ENCODE measurements at regions not wholly inside any gene's neighbourhood (a gene's known extent, or its start where the extent isn't known, plus 50 kb on each side); places are given as distances from the start of the nearest gene placed in this dataset.

GRCh38 chr17:70011750-70012149 lies 63.3 kb upstream of the KCNJ16 start:
- TF ChIP-seq EZH2 (IDR thresholded peaks at IDR 0.05; ENCODE audit: insufficient read depth, poor library complexity, severe bottlenecking), result no peak
- TF ChIP-seq EZH2phosphoT487 (IDR thresholded peaks at IDR 0.05; ENCODE audit: insufficient read depth, low read depth), result no peak
- no peaks in the 10 kb centered on the region for H3K4me1 ChIP-seq (ENCODE audit: insufficient read depth)
- in situ Hi-C loops (cut with MboI), result no loop called here
- H3K4me2 ChIP-seq (ENCODE audit: unreplicated experiment), result no peak overlapping the region
- no peak overlapping the region for H3K4me3 ChIP-seq
- no peak overlapping the region for H2AFZ ChIP-seq
- H3F3A ChIP-seq (ENCODE audit: insufficient read depth), result no peaks in the 10 kb centered on the region
- H3K9me3 ChIP-seq (ENCODE audit: low read depth), result no peaks in the 10 kb centered on the region
- H4K20me1 ChIP-seq (ENCODE audit: insufficient read depth), result no peaks in the 10 kb centered on the region
- H3K9me2 ChIP-seq (ENCODE audit: insufficient read depth), result no peaks in the 10 kb centered on the region
- 23 to 30% methylated on average over 1 of the region's 1 CpG for WGBS, 2 experiments (ENCODE audit: low coverage in 1 of 2, low lambda C conversion rate in 2 of 2, missing lambda C conversion rate in 2 of 2)
- H3K27me3 ChIP-seq (replicated peaks; ENCODE audit: insufficient read depth), result no peaks in the 10 kb centered on the region
- no peak overlapping the region for H3K9ac ChIP-seq
- DNase-seq, result no peak
- no peak overlapping the region for H3K27ac ChIP-seq
- H3K36me3 ChIP-seq (ENCODE audit: low read depth), result no peaks in the 10 kb centered on the region
- no peaks in the 10 kb centered on the region for H3K79me2 ChIP-seq (ENCODE audit: insufficient read depth)

GRCh38 chr17:70013911-70014310 lies 61.1 kb upstream of the KCNJ16 start:
- Histone ChIP-seq H3K27ac (no peak overlapping the region), H3F3A (ENCODE audit: insufficient read depth) (no peaks in the 10 kb centered on the region), H3K9ac (no peak overlapping the region), H3K9me2 (ENCODE audit: insufficient read depth) (no peaks in the 10 kb centered on the region), H2AFZ (no peak overlapping the region), H3K4me2 (ENCODE audit: unreplicated experiment) (no peak overlapping the region), H3K9me3 (ENCODE audit: low read depth) (no peaks in the 10 kb centered on the region), H3K36me3 (ENCODE audit: low read depth) (no peaks in the 10 kb centered on the region), H3K27me3 (replicated peaks; ENCODE audit: insufficient read depth) (no peaks in the 10 kb centered on the region), H3K79me2 (ENCODE audit: insufficient read depth) (no peaks in the 10 kb centered on the region), H3K4me3 (no peak overlapping the region), H3K4me1 (ENCODE audit: insufficient read depth) (no peaks in the 10 kb centered on the region), H4K20me1 (ENCODE audit: insufficient read depth) (no peaks in the 10 kb centered on the region)
- TF ChIP-seq EZH2phosphoT487 (IDR thresholded peaks at IDR 0.05; ENCODE audit: insufficient read depth, low read depth), result no peak
- no peak for TF ChIP-seq EZH2 (IDR thresholded peaks at IDR 0.05; ENCODE audit: insufficient read depth, poor library complexity, severe bottlenecking)
- in situ Hi-C loops (cut with MboI), result no loop called here
- no peak for DNase-seq
- WGBS, 2 experiments (ENCODE audit: low coverage in 1 of 2, low lambda C conversion rate in 2 of 2, missing lambda C conversion rate in 2 of 2), result 67 to 71% methylated on average over 4 of the region's 4 CpGs

- H3K9me2 ChIP-seq (ENCODE audit: insufficient read depth), result no peaks in the 10 kb centered on the region
- H3K27me3 ChIP-seq (replicated peaks; ENCODE audit: insufficient read depth), result no peaks in the 10 kb centered on the region
- no peak overlapping the region for H3K27ac ChIP-seq
- peaks cover 10% of the 10 kb centered on the region for H3K4me1 ChIP-seq (ENCODE audit: insufficient read depth)
- no peak overlapping the region for H3K4me3 ChIP-seq
- H3K9me3 ChIP-seq (ENCODE audit: low read depth), result no peaks in the 10 kb centered on the region
- no peak for TF ChIP-seq EZH2phosphoT487 (IDR thresholded peaks at IDR 0.05; ENCODE audit: insufficient read depth, low read depth)
- no peak for TF ChIP-seq EZH2 (IDR thresholded peaks at IDR 0.05; ENCODE audit: insufficient read depth, poor library complexity, severe bottlenecking)
- no peak overlapping the region for H3K4me2 ChIP-seq (ENCODE audit: unreplicated experiment)
- no peaks in the 10 kb centered on the region for H3K79me2 ChIP-seq (ENCODE audit: insufficient read depth)
- in situ Hi-C loops (cut with MboI), result no loop called here
- H3K36me3 ChIP-seq (ENCODE audit: low read depth), result no peaks in the 10 kb centered on the region
- H4K20me1 ChIP-seq (ENCODE audit: insufficient read depth), result no peaks in the 10 kb centered on the region
- H2AFZ ChIP-seq, result no peak overlapping the region
- 89 to 97% methylated on average over 1 of the region's 1 CpG for WGBS, 2 experiments (ENCODE audit: low coverage in 1 of 2, low lambda C conversion rate in 2 of 2, missing lambda C conversion rate in 2 of 2)
- DNase-seq, result no peak
- no peak overlapping the region for H3K9ac ChIP-seq
- H3F3A ChIP-seq (ENCODE audit: insufficient read depth), result no peaks in the 10 kb centered on the region
Observed at GRCh38 chr17:70017112-70017511, 57.9 kb upstream of the KCNJ16 start.

GRCh38 chr17:70017941-70018340 lies 57.1 kb upstream of the KCNJ16 start:
- Histone ChIP-seq H3K9ac (no peak overlapping the region), H4K20me1 (ENCODE audit: insufficient read depth) (no peaks in the 10 kb centered on the region), H3K4me3 (no peak overlapping the region), H3K27me3 (replicated peaks; ENCODE audit: insufficient read depth) (no peaks in the 10 kb centered on the region), H3K27ac (no peak overlapping the region), H3K36me3 (ENCODE audit: low read depth) (no peaks in the 10 kb centered on the region), H3K79me2 (ENCODE audit: insufficient read depth) (no peaks in the 10 kb centered on the region), H3K9me2 (ENCODE audit: insufficient read depth) (no peaks in the 10 kb centered on the region), H3K4me1 (ENCODE audit: insufficient read depth) (peaks cover 13% of the 10 kb centered on the region), H2AFZ (no peak overlapping the region), H3K9me3 (ENCODE audit: low read depth) (no peaks in the 10 kb centered on the region), H3K4me2 (ENCODE audit: unreplicated experiment) (no peak overlapping the region), H3F3A (ENCODE audit: insufficient read depth) (no peaks in the 10 kb centered on the region)
- DNase-seq, result no peak
- TF ChIP-seq EZH2phosphoT487 (IDR thresholded peaks at IDR 0.05; ENCODE audit: insufficient read depth, low read depth) (no peak), EZH2 (IDR thresholded peaks at IDR 0.05; ENCODE audit: insufficient read depth, poor library complexity, severe bottlenecking) (no peak)
- in situ Hi-C loops (cut with MboI), result no loop called here

GRCh38 chr17:70021726-70022125 lies 53.3 kb upstream of the KCNJ16 start:
- Histone ChIP-seq H3K27ac (no peak overlapping the region), H3K9me3 (ENCODE audit: low read depth) (no peaks in the 10 kb centered on the region), H3K9me2 (ENCODE audit: insufficient read depth) (no peaks in the 10 kb centered on the region), H4K20me1 (ENCODE audit: insufficient read depth) (no peaks in the 10 kb centered on the region), H2AFZ (peak overlapping the region; percentile 56), H3K79me2 (ENCODE audit: insufficient read depth) (no peaks in the 10 kb centered on the region), H3K4me1 (ENCODE audit: insufficient read depth) (peaks cover 13% of the 10 kb centered on the region), H3F3A (ENCODE audit: insufficient read depth) (no peaks in the 10 kb centered on the region), H3K27me3 (replicated peaks; ENCODE audit: insufficient read depth) (no peaks in the 10 kb centered on the region), H3K4me3 (no peak overlapping the region), H3K4me2 (ENCODE audit: unreplicated experiment) (peak overlapping the region; percentile 42), H3K9ac (no peak overlapping the region), H3K36me3 (ENCODE audit: low read depth) (no peaks in the 10 kb centered on the region)
- WGBS, 2 experiments (ENCODE audit: low coverage in 1 of 2, low lambda C conversion rate in 2 of 2, missing lambda C conversion rate in 2 of 2), result 14 to 23% methylated on average over 5 of the region's 5 CpGs
- TF ChIP-seq EZH2phosphoT487 (IDR thresholded peaks at IDR 0.05; ENCODE audit: insufficient read depth, low read depth), result no peak
- no peak for TF ChIP-seq EZH2 (IDR thresholded peaks at IDR 0.05; ENCODE audit: insufficient read depth, poor library complexity, severe bottlenecking)
- in situ Hi-C loops (cut with MboI), result no loop called here
- peak; percentile 45 for DNase-seq

Data from GM23248 (cell line).